ENCODE measurements at regions not wholly inside any gene's neighbourhood (a gene's known extent, or its start where the extent isn't known, plus 50 kb on each side); places are given as distances from the start of the nearest gene placed in this dataset.

- no peak overlapping the region for H3K27ac ChIP-seq (ENCODE audit: low read depth in 1 of 2, low read length in 2 of 2)
- peaks cover 0 to under 1% (median 0%) of the 10 kb centered on the region in 4 donors for H3K9me3 ChIP-seq (ENCODE audit: control insufficient read depth in 4 of 4, low read length in 3 of 4)
- DNase-seq (ENCODE audit: low spot score): no peak
- H3K27me3 ChIP-seq (ENCODE audit: control insufficient read depth in 4 of 4, insufficient read depth in 4 of 4, low read length in 3 of 4): peaks cover 0 to 6% (median 0%) of the 10 kb centered on the region in 4 donors
- H3K9ac ChIP-seq (ENCODE audit: low read depth in 1 of 2, low read length in 2 of 2): no peak overlapping the region
- H3K36me3 ChIP-seq (ENCODE audit: control insufficient read depth in 4 of 4, insufficient read depth in 3 of 4, low read depth in 1 of 4, low read length in 3 of 4): no peaks in the 10 kb centered on the region
- TF ChIP-seq FOXA2 (IDR thresholded peaks at IDR 0.05): no peak
- TF ChIP-seq TAF1 (conservative IDR thresholded peaks at IDR 0.05): no peak
- TF ChIP-seq ZBTB33 (IDR thresholded peaks at IDR 0.05): no peak
- TF ChIP-seq EGR1 (IDR thresholded peaks at IDR 0.05; ENCODE audit: low read depth in 2 of 2): no peak
- no peak for TF ChIP-seq RAD21 (IDR thresholded peaks at IDR 0.05)
- no peak overlapping the region for H3K4me3 ChIP-seq (ENCODE audit: low read depth in 1 of 3, low read length in 3 of 3)
- no peaks in the 10 kb centered on the region for H3K4me1 ChIP-seq (ENCODE audit: control insufficient read depth in 4 of 4, insufficient read depth in 4 of 4, low read length in 3 of 4)
- 79% methylated on average over 8 of the region's 8 CpGs for WGBS
Observed at GRCh38 chr9:115220319-115221005, 102.5 kb upstream of the TNC start.

DNA sequence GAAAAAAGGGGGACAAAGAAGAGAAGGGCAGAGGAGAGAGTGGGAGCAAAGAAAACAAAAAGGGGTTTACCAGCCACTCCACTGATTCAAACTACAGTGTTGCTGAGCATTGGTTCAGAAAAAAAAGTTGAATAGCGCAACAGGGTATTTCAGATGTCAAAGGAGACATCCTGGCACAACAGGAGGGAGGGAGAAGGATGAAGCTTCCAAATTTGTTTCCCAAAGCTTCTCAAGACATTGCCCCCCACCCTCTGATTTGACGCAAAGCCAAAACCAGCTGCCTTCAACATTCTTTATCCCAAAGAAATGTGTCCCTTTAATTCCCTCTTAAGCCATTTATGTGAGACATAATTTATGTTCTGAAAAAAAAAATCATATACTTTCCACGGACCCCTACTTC, 105.5 kb upstream of the TNC start:
- TF ChIP-seq HNF4A (conservative IDR thresholded peaks at IDR 0.05): no peak
- no peak for TF ChIP-seq HNF4G (IDR thresholded peaks at IDR 0.05)
- TF ChIP-seq TAF1 (conservative IDR thresholded peaks at IDR 0.05): no peak
- TF ChIP-seq ATF3 (IDR thresholded peaks at IDR 0.05): no peak
- no peak for TF ChIP-seq NR2F2 (IDR thresholded peaks at IDR 0.05)
- TF ChIP-seq, protein P1, sequence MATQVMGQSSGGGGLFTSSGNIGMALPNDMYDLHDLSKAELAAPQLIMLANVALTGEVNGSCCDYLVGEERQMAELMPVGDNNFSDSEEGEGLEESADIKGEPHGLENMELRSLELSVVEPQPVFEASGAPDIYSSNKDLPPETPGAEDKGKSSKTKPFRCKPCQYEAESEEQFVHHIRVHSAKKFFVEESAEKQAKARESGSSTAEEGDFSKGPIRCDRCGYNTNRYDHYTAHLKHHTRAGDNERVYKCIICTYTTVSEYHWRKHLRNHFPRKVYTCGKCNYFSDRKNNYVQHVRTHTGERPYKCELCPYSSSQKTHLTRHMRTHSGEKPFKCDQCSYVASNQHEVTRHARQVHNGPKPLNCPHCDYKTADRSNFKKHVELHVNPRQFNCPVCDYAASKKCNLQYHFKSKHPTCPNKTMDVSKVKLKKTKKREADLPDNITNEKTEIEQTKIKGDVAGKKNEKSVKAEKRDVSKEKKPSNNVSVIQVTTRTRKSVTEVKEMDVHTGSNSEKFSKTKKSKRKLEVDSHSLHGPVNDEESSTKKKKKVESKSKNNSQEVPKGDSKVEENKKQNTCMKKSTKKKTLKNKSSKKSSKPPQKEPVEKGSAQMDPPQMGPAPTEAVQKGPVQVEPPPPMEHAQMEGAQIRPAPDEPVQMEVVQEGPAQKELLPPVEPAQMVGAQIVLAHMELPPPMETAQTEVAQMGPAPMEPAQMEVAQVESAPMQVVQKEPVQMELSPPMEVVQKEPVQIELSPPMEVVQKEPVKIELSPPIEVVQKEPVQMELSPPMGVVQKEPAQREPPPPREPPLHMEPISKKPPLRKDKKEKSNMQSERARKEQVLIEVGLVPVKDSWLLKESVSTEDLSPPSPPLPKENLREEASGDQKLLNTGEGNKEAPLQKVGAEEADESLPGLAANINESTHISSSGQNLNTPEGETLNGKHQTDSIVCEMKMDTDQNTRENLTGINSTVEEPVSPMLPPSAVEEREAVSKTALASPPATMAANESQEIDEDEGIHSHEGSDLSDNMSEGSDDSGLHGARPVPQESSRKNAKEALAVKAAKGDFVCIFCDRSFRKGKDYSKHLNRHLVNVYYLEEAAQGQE (IDR thresholded peaks at IDR 0.05): no peak
- no peak for TF ChIP-seq FOXA1 (IDR thresholded peaks at IDR 0.05)
- TF ChIP-seq GABPA (IDR thresholded peaks at IDR 0.05 in 1 of 2, conservative IDR thresholded peaks at IDR 0.05 in 1 of 2): no peak
- TF ChIP-seq JUND (IDR thresholded peaks at IDR 0.05): no peak
- no peak for TF ChIP-seq MAX (IDR thresholded peaks at IDR 0.05)
- WGBS: 48% methylated on average over 3 of the region's 3 CpGs
- H3K27me3 ChIP-seq (ENCODE audit: control insufficient read depth in 4 of 4, insufficient read depth in 4 of 4, low read length in 3 of 4): peaks cover 0 to 6% (median 0%) of the 10 kb centered on the region in 4 donors

More for the DNA sequence above, 105.5 kb upstream of the TNC start:
- Histone ChIP-seq H3K9ac (ENCODE audit: low read depth in 1 of 2, low read length in 2 of 2) (no peak overlapping the region), H3K36me3 (ENCODE audit: control insufficient read depth in 4 of 4, insufficient read depth in 3 of 4, low read depth in 1 of 4, low read length in 3 of 4) (no peaks in the 10 kb centered on the region), H3K9me3 (ENCODE audit: control insufficient read depth in 4 of 4, low read length in 3 of 4) (peaks cover 0 to 2% (median 0%) of the 10 kb centered on the region in 4 donors), H3K27ac (ENCODE audit: low read depth in 1 of 2, low read length in 2 of 2) (no peak overlapping the region), H3K4me3 (ENCODE audit: low read depth in 1 of 3, low read length in 3 of 3) (no peak overlapping the region), H3K4me1 (ENCODE audit: control insufficient read depth in 4 of 4, insufficient read depth in 4 of 4, low read length in 3 of 4) (no peaks in the 10 kb centered on the region)
- no peak for DNase-seq (ENCODE audit: low spot score)

Measured in liver (tissue), 7 donors.